SW 1271 (cell line): ENCODE measurements at regions not wholly inside any gene's neighbourhood (a gene's known extent, or its start where the extent isn't known, plus 50 kb on each side); places are given as distances from the start of the nearest gene placed in this dataset.
"Not testable (repeated sequence)": the region's sequence is repeated elsewhere in the genome, so short reads cannot be mapped to it uniquely, and the experiment has no call there.

Source experiments
- DNase-seq, 2 experiments: peaks; one replicate each; lab custom pipeline; 2025; lab: John Stamatoyannopoulos, UW

- DNase-seq = not testable (repeated sequence)
These were observed 408.5 kb downstream of the TENT5A start for GRCh38 chr6:81344026-81344425.

GRCh38 chr6:81340946-81341345 lies 411.5 kb downstream of the TENT5A start:
- DNase-seq = no peak

- DNase-seq = no peak
These were observed 421.0 kb downstream of the TENT5A start for GRCh38 chr6:81331526-81331925.

- no peak for DNase-seq
These were observed 423.8 kb downstream of the TENT5A start for GRCh38 chr6:81328700-81329099.

GRCh38 chr6:81326881-81327561 lies 425.5 kb downstream of the TENT5A start:
- DNase-seq = no peak

GRCh38 chr6:81309811-81310210 lies 442.7 kb downstream of the TENT5A start:
- no peak for DNase-seq

GRCh38 chr6:81308577-81309279 lies 443.8 kb downstream of the TENT5A start:
- DNase-seq = no peak

- DNase-seq = no peak
These were observed 444.7 kb downstream of the TENT5A start for GRCh38 chr6:81307651-81308214.

GRCh38 chr6:81304466-81304865 lies 448.0 kb downstream of the TENT5A start:
- no peak for DNase-seq

- no peak for DNase-seq
These were observed 451.5 kb downstream of the TENT5A start for GRCh38 chr6:81300961-81301360.

GRCh38 chr6:81298751-81299150 lies 453.7 kb downstream of the TENT5A start:
- DNase-seq = no peak

- no peak for DNase-seq
These were observed 457.2 kb downstream of the TENT5A start for GRCh38 chr6:81295310-81295709.

- no peak for DNase-seq
These were observed 458.6 kb downstream of the TENT5A start for GRCh38 chr6:81293896-81294295.

GRCh38 chr6:81289229-81289628 lies 463.3 kb downstream of the TENT5A start:
- no peak for DNase-seq

GRCh38 chr6:81265106-81265505 lies 487.4 kb downstream of the TENT5A start:
- no peak for DNase-seq

GRCh38 chr6:81263531-81264168 lies 488.8 kb downstream of the TENT5A start:
- DNase-seq = no peak

GRCh38 chr6:81262656-81263055 lies 489.8 kb downstream of the TENT5A start:
- no peak for DNase-seq

- not testable (repeated sequence) for DNase-seq
These were observed 496.3 kb downstream of the TENT5A start for GRCh38 chr6:81256223-81256622.

GRCh38 chr6:81253821-81254220 lies 498.7 kb downstream of the TENT5A start:
- DNase-seq = no peak

GRCh38 chr6:81252231-81252630 lies 500.2 kb downstream of the TENT5A start:
- no peak for DNase-seq

GRCh38 chr6:81246200-81246599 lies 506.3 kb downstream of the TENT5A start:
- no peak for DNase-seq

- no peak for DNase-seq
These were observed 509.9 kb downstream of the TENT5A start for GRCh38 chr6:81242624-81243023.
